DOHH2 (cell line): ENCODE measurements at regions not wholly inside any gene's neighbourhood (a gene's known extent, or its start where the extent isn't known, plus 50 kb on each side); places are given as distances from the start of the nearest gene placed in this dataset.

Experiments
- H3F3A ChIP-seq: fragments of 200-600 bp; sonication (generic), shearing (Covaris generic); 2 replicates; pipeline ENCODE4 v1.6.0; 2016; ENCODE audit warnings: antibody characterized with exemption, mild to moderate bottlenecking; ENCODE audit not compliant: control insufficient read depth, insufficient read depth
- H3K27ac ChIP-seq: fragments of 200-600 bp; sonication (generic); 2 replicates; pipeline ENCODE4 v1.5.1; 2014; ENCODE audit warnings: low read depth, mild to moderate bottlenecking, low read length, moderate library complexity
- H3K27me3 ChIP-seq: fragments of 200-600 bp; sonication (generic); 2 replicates; pipeline ENCODE4 v1.6.1; 2014; ENCODE audit warnings: mild to moderate bottlenecking, low read length, mixed read lengths; ENCODE audit not compliant: control insufficient read depth
- H3K36me3 ChIP-seq: fragments of 200-600 bp; sonication (generic); 2 replicates; pipeline ENCODE4 v1.6.1; 2014; ENCODE audit warnings: mild to moderate bottlenecking, low read length, moderate library complexity, mixed read lengths; ENCODE audit not compliant: control insufficient read depth
- H3K4me1 ChIP-seq: fragments of 200-600 bp; sonication (generic); 2 replicates; pipeline ENCODE4 v1.6.1; 2014; ENCODE audit warnings: mild to moderate bottlenecking, low read length, mixed read lengths; ENCODE audit not compliant: control insufficient read depth
- H3K4me2 ChIP-seq: fragments of 200-600 bp; sonication (generic); 2 replicates; pipeline ENCODE4 v1.6.0; 2014; ENCODE audit warnings: mild to moderate bottlenecking, low read length, moderate library complexity
- H3K4me3 ChIP-seq: fragments of 200-600 bp; sonication (generic); 2 replicates; pipeline ENCODE4 v1.5.1; 2014; ENCODE audit warnings: mild to moderate bottlenecking, low read length, mixed read lengths
- H3K79me2 ChIP-seq: fragments of 200-600 bp; sonication (generic); 2 replicates; pipeline ENCODE4 v1.6.1; 2014; ENCODE audit warnings: mild to moderate bottlenecking, low read length, mixed read lengths; ENCODE audit not compliant: control insufficient read depth
- H3K9me2 ChIP-seq: fragments of 200-600 bp; sonication (generic); replicated peaks from 2 replicates; pipeline ENCODE4 v1.6.1; 2014; ENCODE audit warnings: mild to moderate bottlenecking, low read length, mixed read lengths; ENCODE audit not compliant: control insufficient read depth
- H3K9me3 ChIP-seq: fragments of 200-600 bp; sonication (generic); 2 replicates; pipeline ENCODE4 v1.6.1; 2014; ENCODE audit warnings: antibody characterized with exemption, low read length, mixed read lengths; ENCODE audit not compliant: control insufficient read depth, insufficient read depth
- H4K20me1 ChIP-seq: fragments of 200-600 bp; sonication (generic); 2 replicates; pipeline ENCODE4 v1.6.0; 2014; ENCODE audit warnings: low read depth, mild to moderate bottlenecking, antibody characterized with exemption, low read length, moderate library complexity; ENCODE audit not compliant: control insufficient read depth, insufficient read depth
- CTCF ChIP-seq: fragments of 200-600 bp; sonication (generic); IDR thresholded peaks from one replicate; pipeline ENCODE4 v1.5.1; 2014; ENCODE audit warnings: antibody characterized with exemption, mild to moderate bottlenecking, low read depth, low read length; ENCODE audit not compliant: poor library complexity, severe bottlenecking
- EZH2phosphoT487 ChIP-seq: fragments of 200-600 bp; sonication (generic); IDR thresholded peaks from 2 replicates; pipeline ENCODE4 v1.6.1; 2017; ENCODE audit warnings: borderline replicate concordance, mild to moderate bottlenecking, antibody characterized with exemption, low read length, moderate library complexity, mixed read lengths

GRCh38 chr13:82797876-82798275 is 1084.4 kb downstream of the SLITRK1 start:
- no peak overlapping the region for H3K27ac ChIP-seq
- no peak overlapping the region for H3K4me3 ChIP-seq
- H3K9me2 ChIP-seq, result no peaks in the 10 kb centered on the region
- no peaks in the 10 kb centered on the region for H3K9me3 ChIP-seq
- no peak overlapping the region for H3K4me2 ChIP-seq
- H3K4me1 ChIP-seq, result no peaks in the 10 kb centered on the region
- no peak for TF ChIP-seq CTCF
- TF ChIP-seq EZH2phosphoT487, result no peak
- no peaks in the 10 kb centered on the region for H3K36me3 ChIP-seq
- H3K79me2 ChIP-seq, result no peaks in the 10 kb centered on the region
- no peaks in the 10 kb centered on the region for H4K20me1 ChIP-seq
- H3F3A ChIP-seq, result no peaks in the 10 kb centered on the region
- H3K27me3 ChIP-seq, result no peaks in the 10 kb centered on the region

GRCh38 chr13:82791035-82791434 is 1091.2 kb downstream of the SLITRK1 start:
- TF ChIP-seq EZH2phosphoT487 (no peak), CTCF (no peak)
- no peaks in the 10 kb centered on the region for H3K36me3 ChIP-seq
- no peaks in the 10 kb centered on the region for H3K4me1 ChIP-seq
- no peaks in the 10 kb centered on the region for H3K9me3 ChIP-seq
- no peak overlapping the region for H3K4me2 ChIP-seq
- no peak overlapping the region for H3K27ac ChIP-seq
- no peaks in the 10 kb centered on the region for H3K79me2 ChIP-seq
- no peaks in the 10 kb centered on the region for H3F3A ChIP-seq
- no peaks in the 10 kb centered on the region for H3K27me3 ChIP-seq
- no peak overlapping the region for H3K4me3 ChIP-seq
- no peaks in the 10 kb centered on the region for H3K9me2 ChIP-seq
- H4K20me1 ChIP-seq, result no peaks in the 10 kb centered on the region

GRCh38 chr13:82772816-82773215 is 1109.5 kb downstream of the SLITRK1 start:
- H3K4me3 ChIP-seq, result no peak overlapping the region
- no peaks in the 10 kb centered on the region for H3K36me3 ChIP-seq
- H3K79me2 ChIP-seq, result no peaks in the 10 kb centered on the region
- H3F3A ChIP-seq, result no peaks in the 10 kb centered on the region
- no peak for TF ChIP-seq EZH2phosphoT487
- no peak for TF ChIP-seq CTCF
- no peaks in the 10 kb centered on the region for H3K9me3 ChIP-seq
- no peaks in the 10 kb centered on the region for H4K20me1 ChIP-seq
- no peaks in the 10 kb centered on the region for H3K9me2 ChIP-seq
- H3K27me3 ChIP-seq, result no peaks in the 10 kb centered on the region
- H3K27ac ChIP-seq, result no peak overlapping the region
- no peaks in the 10 kb centered on the region for H3K4me1 ChIP-seq
- no peak overlapping the region for H3K4me2 ChIP-seq

GRCh38 chr13:82766732-82767321 is 1115.4 kb downstream of the SLITRK1 start:
- H3K9me2 ChIP-seq, result no peaks in the 10 kb centered on the region
- H4K20me1 ChIP-seq, result no peaks in the 10 kb centered on the region
- H3K4me1 ChIP-seq, result no peaks in the 10 kb centered on the region
- H3K9me3 ChIP-seq, result no peaks in the 10 kb centered on the region
- no peaks in the 10 kb centered on the region for H3K27me3 ChIP-seq
- no peaks in the 10 kb centered on the region for H3F3A ChIP-seq
- H3K36me3 ChIP-seq, result no peaks in the 10 kb centered on the region
- TF ChIP-seq CTCF (no peak), EZH2phosphoT487 (no peak)
- H3K4me3 ChIP-seq, result no peak overlapping the region
- H3K4me2 ChIP-seq, result no peak overlapping the region
- H3K27ac ChIP-seq, result no peak overlapping the region
- H3K79me2 ChIP-seq, result no peaks in the 10 kb centered on the region
